DOHH2 (cell line): ENCODE measurements at regions not wholly inside any gene's neighbourhood (a gene's known extent, or its start where the extent isn't known, plus 50 kb on each side); places are given as distances from the start of the nearest gene placed in this dataset.

Source experiments
- H3F3A ChIP-seq: fragments of 200-600 bp; sonication (generic), shearing (Covaris generic); 2 replicates; pipeline ENCODE4 v1.6.0; 2016; ENCODE audit warnings: antibody characterized with exemption, mild to moderate bottlenecking; ENCODE audit not compliant: control insufficient read depth, insufficient read depth
- H3K27ac ChIP-seq: fragments of 200-600 bp; sonication (generic); 2 replicates; pipeline ENCODE4 v1.5.1; 2014; ENCODE audit warnings: low read depth, mild to moderate bottlenecking, low read length, moderate library complexity
- H3K27me3 ChIP-seq: fragments of 200-600 bp; sonication (generic); 2 replicates; pipeline ENCODE4 v1.6.1; 2014; ENCODE audit warnings: mild to moderate bottlenecking, low read length, mixed read lengths; ENCODE audit not compliant: control insufficient read depth
- H3K36me3 ChIP-seq: fragments of 200-600 bp; sonication (generic); 2 replicates; pipeline ENCODE4 v1.6.1; 2014; ENCODE audit warnings: mild to moderate bottlenecking, low read length, moderate library complexity, mixed read lengths; ENCODE audit not compliant: control insufficient read depth
- H3K4me1 ChIP-seq: fragments of 200-600 bp; sonication (generic); 2 replicates; pipeline ENCODE4 v1.6.1; 2014; ENCODE audit warnings: mild to moderate bottlenecking, low read length, mixed read lengths; ENCODE audit not compliant: control insufficient read depth
- H3K4me2 ChIP-seq: fragments of 200-600 bp; sonication (generic); 2 replicates; pipeline ENCODE4 v1.6.0; 2014; ENCODE audit warnings: mild to moderate bottlenecking, low read length, moderate library complexity
- H3K4me3 ChIP-seq: fragments of 200-600 bp; sonication (generic); 2 replicates; pipeline ENCODE4 v1.5.1; 2014; ENCODE audit warnings: mild to moderate bottlenecking, low read length, mixed read lengths
- H3K79me2 ChIP-seq: fragments of 200-600 bp; sonication (generic); 2 replicates; pipeline ENCODE4 v1.6.1; 2014; ENCODE audit warnings: mild to moderate bottlenecking, low read length, mixed read lengths; ENCODE audit not compliant: control insufficient read depth
- H3K9me2 ChIP-seq: fragments of 200-600 bp; sonication (generic); replicated peaks from 2 replicates; pipeline ENCODE4 v1.6.1; 2014; ENCODE audit warnings: mild to moderate bottlenecking, low read length, mixed read lengths; ENCODE audit not compliant: control insufficient read depth
- H3K9me3 ChIP-seq: fragments of 200-600 bp; sonication (generic); 2 replicates; pipeline ENCODE4 v1.6.1; 2014; ENCODE audit warnings: antibody characterized with exemption, low read length, mixed read lengths; ENCODE audit not compliant: control insufficient read depth, insufficient read depth
- H4K20me1 ChIP-seq: fragments of 200-600 bp; sonication (generic); 2 replicates; pipeline ENCODE4 v1.6.0; 2014; ENCODE audit warnings: low read depth, mild to moderate bottlenecking, antibody characterized with exemption, low read length, moderate library complexity; ENCODE audit not compliant: control insufficient read depth, insufficient read depth
- CTCF ChIP-seq: fragments of 200-600 bp; sonication (generic); IDR thresholded peaks from one replicate; pipeline ENCODE4 v1.5.1; 2014; ENCODE audit warnings: antibody characterized with exemption, mild to moderate bottlenecking, low read depth, low read length; ENCODE audit not compliant: poor library complexity, severe bottlenecking
- EZH2phosphoT487 ChIP-seq: fragments of 200-600 bp; sonication (generic); IDR thresholded peaks from 2 replicates; pipeline ENCODE4 v1.6.1; 2017; ENCODE audit warnings: borderline replicate concordance, mild to moderate bottlenecking, antibody characterized with exemption, low read length, moderate library complexity, mixed read lengths

- TF ChIP-seq CTCF: no peak
- no peak for TF ChIP-seq EZH2phosphoT487
- Histone ChIP-seq H3F3A (no peaks in the 10 kb centered on the region), H3K4me3 (no peak overlapping the region), H3K27ac (no peak overlapping the region), H3K4me2 (no peak overlapping the region), H3K79me2 (no peaks in the 10 kb centered on the region), H3K36me3 (no peaks in the 10 kb centered on the region), H4K20me1 (no peaks in the 10 kb centered on the region), H3K9me3 (no peaks in the 10 kb centered on the region), H3K9me2 (no peaks in the 10 kb centered on the region; the same call in 1 of the 2 replicates), H3K4me1 (no peaks in the 10 kb centered on the region), H3K27me3 (no peaks in the 10 kb centered on the region)
Measured at GRCh38 chr10:111656066-111656465, 527.5 kb downstream of the GPAM start.

- Histone ChIP-seq H3K9me2 (no peaks in the 10 kb centered on the region), H3K4me3 (no peak overlapping the region), H3K36me3 (no peaks in the 10 kb centered on the region), H3K4me1 (no peaks in the 10 kb centered on the region), H3K9me3 (no peaks in the 10 kb centered on the region), H3K27ac (no peak overlapping the region), H3K4me2 (no peak overlapping the region), H3K79me2 (no peaks in the 10 kb centered on the region), H3K27me3 (no peaks in the 10 kb centered on the region), H3F3A (no peaks in the 10 kb centered on the region), H4K20me1 (no peaks in the 10 kb centered on the region)
- TF ChIP-seq CTCF (no peak), EZH2phosphoT487 (no peak)
Measured at GRCh38 chr10:111677759-111678158, 505.8 kb downstream of the GPAM start.

- Histone ChIP-seq H3K27ac (no peak overlapping the region), H3K4me2 (no peak overlapping the region), H3K36me3 (no peaks in the 10 kb centered on the region), H4K20me1 (no peaks in the 10 kb centered on the region), H3K27me3 (no peaks in the 10 kb centered on the region), H3K4me1 (no peaks in the 10 kb centered on the region), H3K9me3 (no peaks in the 10 kb centered on the region), H3K4me3 (no peak overlapping the region), H3K9me2 (no peaks in the 10 kb centered on the region), H3F3A (no peaks in the 10 kb centered on the region), H3K79me2 (no peaks in the 10 kb centered on the region)
- no peak for TF ChIP-seq EZH2phosphoT487
- TF ChIP-seq CTCF: no peak
Measured at GRCh38 chr10:111686796-111687195, 496.8 kb downstream of the GPAM start.

GRCh38 chr10:111698711-111699110 is 484.9 kb downstream of the GPAM start:
- Histone ChIP-seq H3K9me3 (no peaks in the 10 kb centered on the region), H3K4me2 (no peak overlapping the region), H3K27ac (no peak overlapping the region), H3K4me1 (no peaks in the 10 kb centered on the region), H3K4me3 (no peak overlapping the region), H3K36me3 (no peaks in the 10 kb centered on the region), H4K20me1 (no peaks in the 10 kb centered on the region), H3K27me3 (no peaks in the 10 kb centered on the region), H3K9me2 (no peaks in the 10 kb centered on the region), H3K79me2 (no peaks in the 10 kb centered on the region), H3F3A (no peaks in the 10 kb centered on the region)
- no peak for TF ChIP-seq CTCF
